DMS 273 treated with DMSO at 0.1 percent for 48 hours (cell line): ENCODE measurements at regions not wholly inside any gene's neighbourhood (a gene's known extent, or its start where the extent isn't known, plus 50 kb on each side); places are given as distances from the start of the nearest gene placed in this dataset.
A peak's percentile ranks its signal among the peaks of the same experiment; 100 is the strongest.
"Not testable (repeated sequence)": the region's sequence is repeated elsewhere in the genome, so short reads cannot be mapped to it uniquely, and the experiment has no call there.

Experiments
- DNase-seq: peaks from one replicate; lab custom pipeline; 2025; lab: John Stamatoyannopoulos, UW

DNA sequence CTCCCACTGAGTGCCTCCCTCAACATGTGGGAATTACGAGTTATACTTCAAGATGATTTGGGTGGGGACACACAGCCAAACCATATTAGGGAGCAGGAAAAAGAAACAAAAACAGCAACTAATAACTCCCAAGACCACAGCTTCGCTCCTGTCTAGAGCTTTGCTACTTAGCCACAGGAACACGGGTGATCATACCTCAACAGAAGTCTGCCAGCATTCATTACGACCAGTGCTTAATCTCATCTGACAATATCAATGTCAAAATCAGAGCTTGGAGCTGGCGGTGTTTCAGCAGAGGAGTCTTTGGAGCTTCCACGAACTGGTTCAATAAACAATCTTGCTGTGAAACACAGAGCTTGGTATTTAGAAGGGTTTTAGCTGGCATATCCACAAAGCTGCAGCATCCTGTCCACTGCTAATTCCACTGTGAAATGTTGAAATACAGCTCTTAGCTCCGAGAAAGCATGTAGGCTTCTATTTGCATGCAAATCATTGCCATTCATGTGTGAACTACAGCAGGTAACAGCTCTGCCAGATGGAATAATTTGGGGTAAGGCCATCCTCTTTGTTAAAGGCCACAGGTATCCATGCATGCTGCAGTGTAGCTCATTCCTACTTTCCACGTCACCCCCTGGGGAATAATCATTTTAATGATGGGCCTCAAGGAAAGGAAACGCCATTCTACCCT, 128.4 kb upstream of the GOT2 start:
- DNase-seq, result no peak

- DNase-seq, result no peak
Measured at GRCh38 chr16:58859958-58860669, 126.0 kb upstream of the GOT2 start.

DNA sequence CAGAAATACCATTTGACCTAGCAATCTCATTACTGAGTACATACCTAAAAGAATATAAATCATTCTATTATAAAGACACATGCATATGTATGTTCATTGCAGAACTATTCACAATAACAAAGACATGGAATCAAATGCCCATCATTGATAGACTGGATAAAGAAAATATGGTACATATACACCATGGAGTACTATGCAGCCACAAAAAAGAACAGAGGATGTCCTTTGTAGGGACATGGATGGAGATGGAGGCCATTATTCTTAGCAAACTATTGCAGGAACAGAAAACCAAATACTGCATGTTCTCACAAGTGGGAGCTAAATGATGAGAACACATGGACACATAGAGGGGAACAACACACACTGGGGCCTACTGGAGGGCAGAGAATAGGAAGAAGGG, 124.5 kb upstream of the GOT2 start:
- not testable (repeated sequence) for DNase-seq

DNA sequence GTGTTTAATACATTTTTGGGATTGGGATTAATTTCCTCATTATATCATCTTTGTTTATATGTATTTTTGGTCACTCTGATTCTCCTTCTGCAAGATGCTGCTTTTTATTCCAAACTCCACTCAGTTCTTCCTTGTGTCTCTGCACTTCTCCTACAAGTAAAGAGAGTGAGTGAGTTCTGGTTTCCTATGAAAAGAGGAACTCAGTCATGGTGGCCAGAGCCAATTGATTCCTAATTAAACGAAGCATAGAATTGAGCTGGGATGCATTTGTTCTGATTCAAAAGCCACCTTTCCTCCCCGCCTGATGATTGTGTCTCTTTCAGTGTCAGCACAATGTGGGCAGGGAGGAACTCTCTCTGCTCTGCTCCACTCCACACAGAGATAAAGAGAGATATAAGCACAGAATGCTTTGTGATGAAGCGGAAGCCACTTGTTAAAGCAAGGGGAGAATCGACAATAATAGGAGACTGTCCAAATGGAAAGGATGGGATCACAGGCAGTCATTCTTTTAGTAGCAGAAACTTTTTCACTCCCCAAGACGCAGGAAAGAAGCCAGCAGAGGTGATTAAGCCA, 121.3 kb upstream of the GOT2 start:
- DNase-seq, result no peak

DNA sequence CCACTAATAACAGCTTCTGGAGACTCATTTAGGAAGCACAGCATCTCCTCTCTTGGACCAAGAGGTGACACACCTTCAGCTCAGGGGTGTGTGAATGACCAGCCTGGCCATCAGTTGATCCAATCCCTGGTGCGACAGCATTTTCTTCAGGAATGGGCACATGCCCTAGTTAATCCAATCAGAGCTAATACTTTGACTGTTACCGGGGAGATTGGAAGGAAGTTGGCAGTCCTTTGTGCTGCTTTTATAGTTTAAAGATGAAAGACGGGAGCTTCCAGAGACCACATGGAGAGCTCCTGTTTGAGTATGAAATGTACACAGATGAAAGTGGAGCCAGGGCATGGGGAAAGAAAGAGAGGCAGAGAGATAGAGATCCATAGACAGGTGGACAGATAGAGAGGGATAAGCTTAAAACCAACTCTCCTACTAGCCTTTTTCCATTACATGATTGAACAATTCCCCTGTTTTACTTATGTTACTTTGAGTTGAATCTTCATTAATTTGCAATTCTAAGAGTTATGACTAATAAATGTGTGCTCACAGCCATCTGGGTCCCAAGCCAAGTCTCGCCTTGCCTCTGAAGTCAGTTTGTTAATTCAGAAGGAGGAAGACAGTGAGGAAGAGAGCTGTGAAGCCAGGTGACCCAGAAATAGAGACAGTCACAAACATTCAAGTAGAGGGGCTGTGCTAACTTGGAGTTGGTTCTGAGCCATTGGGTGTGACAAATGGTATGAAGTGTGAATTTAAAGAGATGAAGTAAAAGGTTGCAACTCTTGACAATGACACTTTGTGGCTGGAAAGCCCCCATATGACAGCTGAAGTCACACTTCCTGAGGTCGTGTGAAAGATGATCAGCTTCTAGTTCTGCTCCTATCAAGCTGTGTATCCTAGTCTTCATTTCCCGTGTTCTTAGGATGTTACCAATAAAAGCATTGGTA, 120.0 kb upstream of the GOT2 start:
- peak; percentile 0 for DNase-seq

- no peak for DNase-seq
Measured at GRCh38 chr16:58850678-58851020, 116.5 kb upstream of the GOT2 start.

DNA sequence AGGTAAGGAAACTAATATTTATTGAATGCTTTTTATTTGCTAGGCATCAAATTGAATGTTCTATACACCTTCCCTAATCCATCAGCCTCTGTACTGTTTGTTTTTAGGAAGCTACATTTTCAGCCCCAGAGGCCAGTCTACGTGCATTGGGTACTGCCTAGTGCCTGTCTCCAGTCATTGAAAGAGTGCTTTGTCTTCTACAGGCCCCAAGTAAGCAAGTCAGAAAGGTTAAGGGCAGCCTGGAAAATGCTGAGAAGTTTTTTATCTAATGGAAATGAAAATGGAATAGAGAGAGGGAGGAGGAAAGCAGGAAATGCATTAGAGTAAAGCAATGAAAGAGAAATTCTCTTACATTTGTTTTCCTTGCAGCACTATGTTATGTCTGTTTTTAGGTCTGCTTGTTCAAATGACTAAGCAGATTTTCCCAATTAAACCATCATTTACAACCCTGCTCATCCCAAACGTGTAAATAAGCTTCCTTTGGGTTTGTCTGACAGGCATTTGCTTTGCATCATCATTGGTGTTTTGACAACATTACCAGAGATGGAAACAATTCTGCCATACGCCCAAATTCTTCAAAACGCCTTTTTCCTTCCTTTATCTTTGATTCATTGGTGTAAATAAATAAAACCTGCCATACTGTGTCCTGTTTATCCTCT, 116.0 kb upstream of the GOT2 start:
- no peak for DNase-seq

DNA sequence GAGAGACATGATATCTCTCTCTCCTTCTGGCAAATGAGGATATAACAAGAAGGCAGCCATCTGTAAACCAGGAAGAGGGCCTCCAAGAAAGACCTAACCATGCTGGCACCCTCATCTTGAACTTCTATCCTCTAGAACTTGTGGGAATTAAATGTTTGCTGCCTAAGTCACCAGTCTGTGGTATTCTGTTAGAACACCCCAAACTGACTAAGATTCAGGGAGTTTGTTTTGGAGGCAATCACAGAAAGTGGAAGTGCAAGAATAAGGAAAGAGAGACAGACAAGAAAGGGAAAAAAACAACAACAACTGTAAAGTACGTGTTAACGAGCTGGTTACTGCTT, 114.5 kb upstream of the GOT2 start:
- DNase-seq, result no peak

DNA sequence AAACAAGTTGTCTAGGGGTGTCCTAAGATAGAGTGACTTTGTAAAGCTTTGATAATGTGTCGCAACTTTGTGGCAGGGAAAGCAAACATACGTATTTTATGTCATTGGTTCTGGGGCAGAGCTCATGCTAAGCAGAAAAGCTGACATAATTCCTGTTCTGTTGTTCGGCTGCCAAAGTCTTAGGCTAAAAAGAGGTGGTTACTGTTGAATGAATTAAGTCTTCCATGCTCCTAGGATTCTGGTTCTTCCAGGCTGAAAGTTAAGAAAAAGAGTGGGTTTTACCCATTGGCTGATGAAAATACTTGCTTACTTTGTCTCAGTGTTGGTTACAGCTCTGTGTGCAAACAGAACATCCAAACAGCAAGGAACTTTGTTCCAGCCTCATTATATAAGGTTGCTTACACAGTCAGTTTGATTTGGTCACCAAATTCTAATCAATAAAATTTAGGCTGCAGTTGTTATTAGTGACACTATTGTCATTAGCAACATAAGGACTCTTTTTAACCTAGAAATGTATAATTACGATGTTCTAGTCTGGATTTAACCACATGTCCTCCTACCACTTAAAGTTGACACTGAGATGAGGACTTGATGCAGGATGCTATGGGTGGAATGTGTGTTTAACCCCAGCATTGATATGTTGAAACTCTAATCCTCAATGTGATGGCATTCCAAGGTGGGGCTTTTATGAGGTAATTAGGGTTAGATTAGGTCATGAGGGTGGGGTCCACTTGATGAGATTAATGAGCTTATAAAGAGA, 114.0 kb upstream of the GOT2 start:
- no peak for DNase-seq

DNA sequence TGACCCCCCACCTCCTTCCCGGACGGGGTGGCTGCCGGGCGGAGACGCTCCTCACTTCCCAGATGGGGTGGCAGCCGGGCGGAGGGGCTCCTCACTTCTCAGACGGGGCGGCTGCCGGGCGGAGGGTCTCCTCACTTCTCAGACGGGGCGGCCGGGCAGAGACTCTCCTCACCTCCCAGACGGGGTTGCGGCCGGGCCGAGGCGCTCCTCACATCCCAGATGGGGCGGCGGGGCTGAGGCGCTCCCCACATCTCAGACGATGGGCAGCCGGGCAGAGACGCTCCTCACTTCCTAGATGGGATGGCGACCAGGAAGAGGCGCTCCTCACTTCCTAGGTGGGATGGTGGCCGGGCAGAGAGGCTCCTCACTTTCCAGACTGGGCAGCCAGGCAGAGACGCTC, 112.1 kb upstream of the GOT2 start:
- not testable (repeated sequence) for DNase-seq

DNA sequence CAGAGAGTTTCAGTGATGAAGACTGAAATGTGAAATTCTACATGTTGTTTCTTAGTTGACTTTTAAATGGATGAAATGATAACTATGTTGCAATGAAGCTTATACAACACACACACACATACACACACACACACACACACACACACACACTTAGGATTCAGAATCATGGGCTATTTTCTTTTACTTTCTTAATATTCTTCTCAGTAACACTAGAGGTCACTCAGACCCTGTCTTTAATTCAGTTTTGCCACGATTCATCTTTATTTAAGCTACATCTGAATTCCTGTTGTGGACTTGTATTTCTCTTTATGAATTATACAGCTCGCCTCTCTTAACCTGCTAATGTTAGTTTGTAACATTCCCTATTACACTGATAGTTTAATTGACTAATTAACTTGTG, 109.6 kb upstream of the GOT2 start:
- DNase-seq, result peak; percentile 31

GRCh38 chr16:58842746-58843145, 108.6 kb upstream of the GOT2 start:
- no peak for DNase-seq

DNA sequence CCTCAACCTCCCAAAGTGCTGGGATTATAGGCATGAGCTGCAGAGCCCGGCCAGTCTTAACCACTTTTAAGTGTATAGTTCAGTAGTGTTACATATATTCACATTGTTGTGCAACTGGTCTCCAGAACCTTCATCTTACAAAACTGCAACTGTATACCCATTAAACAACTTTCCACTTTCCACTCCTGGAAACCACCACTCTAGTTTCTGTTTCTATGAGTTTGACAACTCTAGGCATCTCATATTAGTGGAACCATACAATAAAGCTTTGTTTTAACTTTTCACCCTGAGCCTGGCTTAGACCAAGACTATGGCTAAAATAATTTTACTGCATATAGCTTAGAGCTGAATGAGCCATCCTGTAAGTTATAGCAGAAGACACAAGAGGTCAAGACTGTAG, 108.0 kb upstream of the GOT2 start:
- no peak for DNase-seq

- DNase-seq, result no peak
Measured at GRCh38 chr16:58837950-58838349, 103.8 kb upstream of the GOT2 start.

GRCh38 chr16:58836427-58836826, 102.3 kb upstream of the GOT2 start:
- DNase-seq, result no peak

DNA sequence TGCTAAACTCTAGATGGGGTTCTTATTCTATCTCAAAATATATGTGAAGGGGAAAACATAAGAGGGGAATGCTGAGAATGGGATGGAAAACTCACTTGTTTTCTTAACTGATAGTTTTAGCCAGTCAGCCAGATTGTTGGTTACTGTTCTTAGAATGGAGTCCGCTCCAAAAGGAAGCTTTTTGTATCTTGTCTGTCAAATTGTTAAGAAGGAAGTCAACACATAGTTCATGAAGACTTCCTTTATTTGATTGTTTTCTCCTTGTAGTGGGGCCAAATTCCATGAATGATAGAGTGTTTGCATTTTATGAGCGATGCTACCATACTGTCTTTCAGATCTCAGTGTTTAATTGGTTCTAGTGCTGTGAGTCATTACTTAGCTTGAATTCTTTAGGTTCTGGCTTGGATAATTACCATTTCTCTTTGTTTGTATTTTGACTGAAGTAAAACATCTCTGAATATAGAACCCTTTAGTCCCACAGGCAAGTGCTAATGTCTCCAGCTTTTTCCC, 98.3 kb upstream of the GOT2 start:
- no peak for DNase-seq

- no peak for DNase-seq
Measured at GRCh38 chr16:58831386-58831785, 97.3 kb upstream of the GOT2 start.

- DNase-seq, result no peak
Measured at GRCh38 chr16:58828901-58829545, 94.9 kb upstream of the GOT2 start.

- DNase-seq, result no peak
Measured at GRCh38 chr16:58824201-58824600, 90.1 kb upstream of the GOT2 start.

- no peak for DNase-seq
Measured at GRCh38 chr16:58821886-58822285, 87.8 kb upstream of the GOT2 start.

DNA sequence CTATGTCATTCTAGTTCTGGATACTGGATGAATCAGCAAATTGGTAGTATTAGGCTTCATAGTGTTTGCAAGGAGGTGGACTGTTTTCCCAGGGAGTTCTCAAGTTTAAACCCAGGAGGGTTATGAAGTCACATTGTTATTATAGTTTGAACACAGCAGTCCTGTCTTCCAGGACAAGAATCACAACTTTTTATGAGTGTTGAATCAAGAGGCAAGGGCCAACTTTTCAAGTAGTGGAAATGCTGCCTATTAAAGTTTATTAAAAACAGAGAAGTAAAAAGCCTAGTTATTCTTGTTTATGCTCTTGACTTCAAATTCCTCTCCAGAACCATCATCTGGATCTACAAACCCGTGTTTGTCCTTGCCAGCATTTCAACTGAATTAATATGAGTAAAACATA, 86.3 kb upstream of the GOT2 start:
- DNase-seq, result no peak
